Left ventricle myocardium inferior (tissue), 1 donor: ENCODE measurements at regions not wholly inside any gene's neighbourhood (a gene's known extent, or its start where the extent isn't known, plus 50 kb on each side); places are given as distances from the start of the nearest gene placed in this dataset.

Source experiments
- DNase-seq: peaks from one replicate; pipeline ENCODE4 v3.0.0-alpha.2; 2020
- H3K27ac ChIP-seq: fragments of 200-600 bp; replicated peaks from 2 replicates; pipeline ENCODE4 v1.8.0; 2021
- H3K27me3 ChIP-seq: fragments of 200-600 bp; 2 replicates; pipeline ENCODE4 v1.8.0; 2021; ENCODE audit warnings: low read depth
- H3K36me3 ChIP-seq: fragments of 200-600 bp; 2 replicates; pipeline ENCODE4 v1.8.0; 2021
- H3K4me1 ChIP-seq: fragments of 200-600 bp; 2 replicates; pipeline ENCODE4 v1.8.0; 2021
- H3K4me3 ChIP-seq: fragments of 200-600 bp; 2 replicates; pipeline ENCODE4 v1.8.0; 2021; ENCODE audit warnings: mild to moderate bottlenecking, moderate library complexity
- H3K9me3 ChIP-seq: fragments of 200-600 bp; replicated peaks from 2 replicates; pipeline ENCODE4 v1.8.0; 2021
- intact Hi-C: fragments of 100-400 bp; cut with micrococcal nuclease; formaldehyde crosslinking; loops from one replicate; pipeline ENCODE4 v1.11.0; 2022
- TF ChIP-seq, protein P1 (sequence below): fragments of 200-600 bp; IDR thresholded peaks from 2 replicates; pipeline ENCODE4 v1.8.0; 2021; ENCODE audit warnings: antibody characterized with exemption, mild to moderate bottlenecking, borderline replicate concordance
- donor health status: DM: no; HTN: yes; CAD: no; lungs with severe emphysema.

DNA sequence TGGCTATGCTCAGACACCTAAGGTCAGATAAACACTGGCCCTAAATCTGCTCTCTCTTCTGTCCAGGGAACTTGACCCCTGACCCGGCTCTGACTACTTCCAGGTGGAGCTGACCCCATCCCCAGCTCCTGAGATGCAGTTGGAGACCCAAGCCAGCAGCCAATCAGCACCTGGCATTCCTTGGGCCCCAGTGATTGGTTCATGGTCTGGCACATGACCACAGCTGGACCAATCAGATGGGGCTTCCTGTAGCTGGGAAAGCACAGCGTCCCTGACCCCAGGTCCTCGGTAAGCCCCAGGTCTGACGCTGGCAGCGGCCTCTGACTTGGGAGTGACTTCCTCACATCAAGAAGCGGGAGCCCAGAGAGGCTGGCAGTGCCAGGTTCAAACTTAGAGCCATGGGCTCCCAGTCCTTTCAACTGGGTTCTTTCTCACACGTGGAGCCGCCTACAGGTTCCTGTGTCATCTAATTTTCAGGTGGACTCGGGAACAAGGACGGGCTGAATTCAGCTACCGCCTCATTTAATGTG is 915.4 kb upstream of the TMEM132C start:
- H3K9me3 ChIP-seq: peaks cover 10% of the 10 kb centered on the region
- H3K27me3 ChIP-seq: peaks cover 22% of the 10 kb centered on the region
- no peak overlapping the region for H3K4me3 ChIP-seq
- H3K36me3 ChIP-seq: no peaks in the 10 kb centered on the region
- TF ChIP-seq, protein P1, sequence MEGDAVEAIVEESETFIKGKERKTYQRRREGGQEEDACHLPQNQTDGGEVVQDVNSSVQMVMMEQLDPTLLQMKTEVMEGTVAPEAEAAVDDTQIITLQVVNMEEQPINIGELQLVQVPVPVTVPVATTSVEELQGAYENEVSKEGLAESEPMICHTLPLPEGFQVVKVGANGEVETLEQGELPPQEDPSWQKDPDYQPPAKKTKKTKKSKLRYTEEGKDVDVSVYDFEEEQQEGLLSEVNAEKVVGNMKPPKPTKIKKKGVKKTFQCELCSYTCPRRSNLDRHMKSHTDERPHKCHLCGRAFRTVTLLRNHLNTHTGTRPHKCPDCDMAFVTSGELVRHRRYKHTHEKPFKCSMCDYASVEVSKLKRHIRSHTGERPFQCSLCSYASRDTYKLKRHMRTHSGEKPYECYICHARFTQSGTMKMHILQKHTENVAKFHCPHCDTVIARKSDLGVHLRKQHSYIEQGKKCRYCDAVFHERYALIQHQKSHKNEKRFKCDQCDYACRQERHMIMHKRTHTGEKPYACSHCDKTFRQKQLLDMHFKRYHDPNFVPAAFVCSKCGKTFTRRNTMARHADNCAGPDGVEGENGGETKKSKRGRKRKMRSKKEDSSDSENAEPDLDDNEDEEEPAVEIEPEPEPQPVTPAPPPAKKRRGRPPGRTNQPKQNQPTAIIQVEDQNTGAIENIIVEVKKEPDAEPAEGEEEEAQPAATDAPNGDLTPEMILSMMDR: no peak
- no peak for DNase-seq
- H3K4me1 ChIP-seq: no peaks in the 10 kb centered on the region
- no peak overlapping the region for H3K27ac ChIP-seq
- intact Hi-C loops: no loop called here

DNA sequence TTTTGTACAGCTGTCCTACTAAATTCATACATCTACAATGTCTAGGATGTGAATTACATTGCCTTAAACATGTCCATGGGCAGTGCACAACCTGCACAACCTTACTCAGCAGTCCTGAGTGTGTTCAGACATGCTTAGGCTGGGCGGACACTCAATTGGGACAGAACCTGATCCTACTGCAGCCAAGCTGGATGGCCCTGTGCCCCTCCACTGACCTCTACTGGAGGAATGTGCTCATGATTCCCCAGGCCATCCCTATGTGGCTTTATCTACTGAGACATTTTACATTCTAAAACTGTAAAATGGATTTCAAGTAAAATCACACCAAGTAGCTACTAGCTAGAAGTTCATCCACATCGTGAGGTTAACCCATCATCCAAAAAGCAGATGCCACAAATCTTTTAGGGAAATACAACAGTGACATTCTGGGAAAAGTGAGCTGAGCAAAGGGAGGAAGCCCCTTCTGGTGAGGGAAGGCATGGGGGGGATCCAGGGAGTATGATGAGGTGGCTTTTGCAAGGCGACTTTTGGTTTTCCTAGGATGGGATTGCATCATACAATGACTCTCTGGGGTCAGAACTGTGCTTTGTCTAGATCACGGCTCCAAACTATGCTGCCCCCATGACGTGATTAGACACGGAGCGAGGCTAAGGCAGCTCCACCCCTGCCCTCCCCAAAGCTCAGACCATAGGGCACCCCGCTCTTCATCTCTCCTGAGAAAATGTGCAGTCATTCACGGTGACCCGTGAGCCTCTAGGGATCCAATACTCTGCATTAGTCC is 911.7 kb upstream of the TMEM132C start:
- intact Hi-C loops: no loop called here
- H3K4me3 ChIP-seq: no peak overlapping the region
- H3K9me3 ChIP-seq: no peaks in the 10 kb centered on the region
- H3K4me1 ChIP-seq: no peaks in the 10 kb centered on the region
- peaks cover 24% of the 10 kb centered on the region for H3K27me3 ChIP-seq
- H3K27ac ChIP-seq: no peak overlapping the region
- H3K36me3 ChIP-seq: no peaks in the 10 kb centered on the region
- TF ChIP-seq, protein P1: peak; percentile 25
- no peak for DNase-seq

DNA sequence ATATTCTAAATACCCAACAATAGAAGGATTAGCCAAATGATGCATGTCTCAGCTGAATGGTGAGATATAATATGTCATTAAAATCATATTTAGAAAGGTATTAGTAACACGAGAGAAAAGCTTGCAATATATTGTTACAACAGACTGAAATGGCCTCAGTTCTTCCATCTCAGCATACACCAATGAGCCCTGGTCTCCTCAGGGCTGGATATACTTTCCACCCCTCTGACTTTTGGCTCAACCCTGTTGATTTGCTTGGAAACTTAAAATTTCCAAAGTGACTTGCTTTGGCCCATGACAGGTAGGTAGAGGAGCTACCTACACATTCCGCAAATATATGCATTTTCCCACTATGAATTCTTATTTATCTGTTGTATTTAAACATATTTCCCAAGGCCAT is 908.1 kb upstream of the TMEM132C start:
- intact Hi-C loops: no loop called here
- Histone ChIP-seq H3K27ac (no peak overlapping the region), H3K4me1 (no peaks in the 10 kb centered on the region), H3K27me3 (peaks cover 32% of the 10 kb centered on the region), H3K9me3 (no peaks in the 10 kb centered on the region), H3K4me3 (no peak overlapping the region), H3K36me3 (no peaks in the 10 kb centered on the region)
- TF ChIP-seq, protein P1: no peak
- no peak for DNase-seq

DNA sequence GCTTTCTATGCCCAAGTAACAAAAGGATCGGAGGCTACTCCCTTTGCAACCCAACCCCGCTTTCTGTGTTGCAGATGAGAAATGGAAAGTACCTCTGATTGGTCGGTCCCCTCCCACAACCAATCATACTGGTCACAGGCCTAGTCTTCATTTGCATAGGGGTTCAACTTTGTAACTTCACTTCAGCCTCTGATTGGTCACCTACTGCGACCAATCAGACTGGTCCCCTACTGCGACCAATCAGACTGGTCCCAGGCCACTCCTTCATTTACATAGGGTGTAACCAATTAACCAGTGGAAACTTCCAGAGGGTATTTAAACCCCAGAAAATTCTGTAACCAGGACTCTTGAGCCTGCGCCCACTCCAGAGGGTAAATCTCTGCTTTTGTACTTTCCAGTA is 906.4 kb upstream of the TMEM132C start:
- Histone ChIP-seq H3K27me3 (peaks cover 20% of the 10 kb centered on the region), H3K27ac (no peak overlapping the region), H3K36me3 (no peaks in the 10 kb centered on the region), H3K4me1 (no peaks in the 10 kb centered on the region), H3K9me3 (peaks cover 11% of the 10 kb centered on the region), H3K4me3 (no peak overlapping the region)
- TF ChIP-seq, protein P1: no peak
- intact Hi-C loops: no loop called here
- DNase-seq: no peak

DNA sequence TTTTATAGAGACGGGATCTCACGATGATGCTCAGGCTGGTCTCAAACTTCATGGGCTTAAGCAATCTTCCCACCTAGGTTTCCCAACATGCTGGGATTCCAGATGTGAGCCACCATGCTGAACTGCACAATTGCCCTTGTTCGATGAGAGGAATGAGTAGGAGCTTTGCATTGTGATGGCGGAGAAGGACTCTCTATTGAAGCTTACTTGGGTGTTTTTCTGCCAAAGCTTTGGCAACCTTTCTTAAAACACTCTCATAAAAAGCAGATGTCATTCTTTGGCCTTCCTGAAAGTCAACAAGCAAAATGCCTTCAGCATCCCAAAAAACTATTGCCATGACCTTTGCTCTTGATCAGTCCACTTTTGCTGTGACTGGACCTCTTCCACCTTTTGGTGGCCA is 904.8 kb upstream of the TMEM132C start:
- peaks cover 11% of the 10 kb centered on the region for H3K9me3 ChIP-seq
- no peaks in the 10 kb centered on the region for H3K4me1 ChIP-seq
- TF ChIP-seq, protein P1: no peak
- H3K27ac ChIP-seq: no peak overlapping the region
- no peak overlapping the region for H3K4me3 ChIP-seq
- intact Hi-C loops: no loop called here
- no peak for DNase-seq
- H3K36me3 ChIP-seq: no peaks in the 10 kb centered on the region
- peaks cover 27% of the 10 kb centered on the region for H3K27me3 ChIP-seq
